ENCODE measurements at regions not wholly inside any gene's neighbourhood (a gene's known extent, or its start where the extent isn't known, plus 50 kb on each side); places are given as distances from the start of the nearest gene placed in this dataset.

GRCh38 chr3:194960446-194961032 is 274.9 kb downstream of the FAM43A start:
- TF ChIP-seq RNF2 (IDR thresholded peaks at IDR 0.05; ENCODE audit: borderline replicate concordance, low read depth) (no peak), HES2 (IDR thresholded peaks at IDR 0.05) (no peak), CEBPB (IDR thresholded peaks at IDR 0.05) (no peak), USF2 (IDR thresholded peaks at IDR 0.05) (no peak), REST (IDR thresholded peaks at IDR 0.05) (no peak), SREBF2 (IDR thresholded peaks at IDR 0.05) (no peak), RFX5 (IDR thresholded peaks at IDR 0.05) (no peak), CTCF (IDR thresholded peaks at IDR 0.05) (no peak), NPAS2 (CRISPR knock-in tag; IDR thresholded peaks at IDR 0.05; ENCODE audit: borderline replicate concordance) (no peak), POLR2A (IDR thresholded peaks at IDR 0.05; ENCODE audit: low read length) (no peak), MAX (IDR thresholded peaks at IDR 0.05) (no peak), JUN (IDR thresholded peaks at IDR 0.05) (no peak)

Measured in A549 (cell line).